Gastroesophageal sphincter (tissue), 3 donors: ENCODE measurements at regions not wholly inside any gene's neighbourhood (a gene's known extent, or its start where the extent isn't known, plus 50 kb on each side); places are given as distances from the start of the nearest gene placed in this dataset.

Experiments
- CTCF ChIP-seq, 4 experiments: fragments of 200-600 bp in 2 of 4; fragments of 450-650 bp in 2 of 4; sonication (generic) in 1 of 4; IDR thresholded peaks; one replicate each; pipeline ENCODE4 v1.5.1; 2017 to 2019; ENCODE audit warnings: antibody characterized with exemption in 4 of 4, mild to moderate bottlenecking in 2 of 4, moderate library complexity in 2 of 4
- POLR2A ChIP-seq, 2 donors: fragments of 450-650 bp; IDR thresholded peaks; one replicate each; pipeline ENCODE4 v1.6.1; 2017; ENCODE audit warnings: antibody characterized with exemption in 2 of 2, mild to moderate bottlenecking in 2 of 2, moderate library complexity in 1 of 2
- POLR2AphosphoS5 ChIP-seq: sonication (generic); formaldehyde crosslinking; IDR thresholded peaks from one replicate; pipeline ENCODE4 v1.6.1; 2017; ENCODE audit warnings: antibody characterized with exemption

GRCh38 chr16:26334218-26335111 lies 642.7 kb downstream of the HS3ST4 start:
- TF ChIP-seq CTCF (IDR thresholded peaks at IDR 0.05): no peak
- TF ChIP-seq POLR2A (IDR thresholded peaks at IDR 0.05): no peak
- no peak for TF ChIP-seq POLR2AphosphoS5
